Type B pancreatic cell (in vitro differentiated cells): ENCODE measurements at regions not wholly inside any gene's neighbourhood (a gene's known extent, or its start where the extent isn't known, plus 50 kb on each side); places are given as distances from the start of the nearest gene placed in this dataset.
A peak's percentile ranks its signal among the peaks of the same experiment; 100 is the strongest.

Experiments
- DNase-seq: peaks from one replicate; pipeline ENCODE4 v3.0.0; 2021; ENCODE audit warnings: mixed read lengths; ENCODE audit not compliant: unreplicated experiment; ENCODE audit errors: extremely low spot score
- H3K27ac Mint-ChIP-seq: 2 replicates; pipeline ENCODE4 v1.8.0; 2021; ENCODE audit warnings: mild to moderate bottlenecking, mixed read lengths
- H3K27me3 Mint-ChIP-seq: 2 replicates; pipeline ENCODE4 v1.8.0; 2021; ENCODE audit warnings: mixed read lengths
- H3K36me3 Mint-ChIP-seq: 2 replicates; pipeline ENCODE4 v1.8.0; 2021; ENCODE audit warnings: mixed read lengths
- H3K4me1 Mint-ChIP-seq: one replicate; pipeline ENCODE4 v1.8.0; 2021; ENCODE audit warnings: mixed read lengths; ENCODE audit not compliant: unreplicated experiment
- H3K4me3 Mint-ChIP-seq: 2 replicates; pipeline ENCODE4 v1.8.0; 2021; ENCODE audit warnings: mild to moderate bottlenecking, mixed read lengths
- H3K9me3 Mint-ChIP-seq: 2 replicates; pipeline ENCODE4 v1.8.0; 2021; ENCODE audit warnings: mixed read lengths
- TF ChIP-seq, protein P1 (sequence below): fragments of 200-600 bp; sonication (generic); conservative IDR thresholded peaks from 2 replicates; pipeline ENCODE4 v1.5.0; 2021; ENCODE audit warnings: antibody characterized with exemption, mild to moderate bottlenecking

GRCh38 chr13:22357132-22357531, 686.3 kb downstream of the FGF9 start:
- Mint-ChIP-seq H3K4me3 (no peak overlapping the region), H3K27me3 (no peaks in the 10 kb centered on the region), H3K9me3 (peaks cover 5% of the 10 kb centered on the region), H3K36me3 (no peaks in the 10 kb centered on the region), H3K4me1 (no peaks in the 10 kb centered on the region), H3K27ac (no peak overlapping the region)
- TF ChIP-seq, protein P1, sequence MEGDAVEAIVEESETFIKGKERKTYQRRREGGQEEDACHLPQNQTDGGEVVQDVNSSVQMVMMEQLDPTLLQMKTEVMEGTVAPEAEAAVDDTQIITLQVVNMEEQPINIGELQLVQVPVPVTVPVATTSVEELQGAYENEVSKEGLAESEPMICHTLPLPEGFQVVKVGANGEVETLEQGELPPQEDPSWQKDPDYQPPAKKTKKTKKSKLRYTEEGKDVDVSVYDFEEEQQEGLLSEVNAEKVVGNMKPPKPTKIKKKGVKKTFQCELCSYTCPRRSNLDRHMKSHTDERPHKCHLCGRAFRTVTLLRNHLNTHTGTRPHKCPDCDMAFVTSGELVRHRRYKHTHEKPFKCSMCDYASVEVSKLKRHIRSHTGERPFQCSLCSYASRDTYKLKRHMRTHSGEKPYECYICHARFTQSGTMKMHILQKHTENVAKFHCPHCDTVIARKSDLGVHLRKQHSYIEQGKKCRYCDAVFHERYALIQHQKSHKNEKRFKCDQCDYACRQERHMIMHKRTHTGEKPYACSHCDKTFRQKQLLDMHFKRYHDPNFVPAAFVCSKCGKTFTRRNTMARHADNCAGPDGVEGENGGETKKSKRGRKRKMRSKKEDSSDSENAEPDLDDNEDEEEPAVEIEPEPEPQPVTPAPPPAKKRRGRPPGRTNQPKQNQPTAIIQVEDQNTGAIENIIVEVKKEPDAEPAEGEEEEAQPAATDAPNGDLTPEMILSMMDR, result no peak
- DNase-seq, result no peak

- peaks cover 3% of the 10 kb centered on the region for H3K36me3 Mint-ChIP-seq
- peaks cover 13% of the 10 kb centered on the region for H3K9me3 Mint-ChIP-seq
- H3K4me1 Mint-ChIP-seq, result no peaks in the 10 kb centered on the region
- TF ChIP-seq, protein P1, result no peak
- peak overlapping the region; percentile 38 for H3K4me3 Mint-ChIP-seq
- H3K27ac Mint-ChIP-seq, result peak overlapping the region; percentile 49
- DNase-seq, result no peak
- no peaks in the 10 kb centered on the region for H3K27me3 Mint-ChIP-seq
Observed at GRCh38 chr13:22369090-22369489, 698.2 kb downstream of the FGF9 start.

GRCh38 chr13:22369840-22370239, 699.0 kb downstream of the FGF9 start:
- no peak for DNase-seq
- H3K4me3 Mint-ChIP-seq, result no peak overlapping the region
- H3K27me3 Mint-ChIP-seq, result no peaks in the 10 kb centered on the region
- no peaks in the 10 kb centered on the region for H3K4me1 Mint-ChIP-seq
- no peak overlapping the region for H3K27ac Mint-ChIP-seq
- H3K9me3 Mint-ChIP-seq, result peaks cover 13% of the 10 kb centered on the region
- peaks cover 3% of the 10 kb centered on the region for H3K36me3 Mint-ChIP-seq
- TF ChIP-seq, protein P1, result no peak

DNA sequence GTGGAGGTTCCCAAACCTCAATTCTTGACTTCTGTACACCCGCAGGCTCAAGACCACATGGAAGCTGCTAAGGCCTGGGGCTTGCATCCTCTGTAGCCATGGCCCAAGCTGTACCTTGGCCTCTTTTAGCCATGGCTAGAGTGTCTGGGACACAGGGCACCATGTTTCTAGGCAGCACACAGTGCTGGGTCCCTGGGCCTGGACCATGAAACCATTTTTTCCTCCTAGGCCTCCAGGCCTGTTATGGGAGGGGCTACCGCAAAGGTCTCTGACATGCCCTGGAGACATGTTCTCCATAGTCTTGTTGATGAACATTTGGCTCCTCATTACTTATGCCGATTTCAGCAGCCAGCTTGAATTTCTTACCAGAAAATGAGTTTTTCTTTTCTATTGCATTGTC, 701.4 kb downstream of the FGF9 start:
- no peak overlapping the region for H3K27ac Mint-ChIP-seq
- TF ChIP-seq, protein P1, result no peak
- no peak for DNase-seq
- H3K36me3 Mint-ChIP-seq, result peaks cover 3% of the 10 kb centered on the region
- H3K4me3 Mint-ChIP-seq, result no peak overlapping the region
- H3K4me1 Mint-ChIP-seq, result no peaks in the 10 kb centered on the region
- H3K27me3 Mint-ChIP-seq, result no peaks in the 10 kb centered on the region
- peaks cover 13% of the 10 kb centered on the region for H3K9me3 Mint-ChIP-seq

GRCh38 chr13:22375151-22375550, 704.3 kb downstream of the FGF9 start:
- H3K36me3 Mint-ChIP-seq, result peaks cover 3% of the 10 kb centered on the region
- TF ChIP-seq, protein P1, result no peak
- H3K27ac Mint-ChIP-seq, result no peak overlapping the region
- no peak for DNase-seq
- H3K4me1 Mint-ChIP-seq, result no peaks in the 10 kb centered on the region
- no peaks in the 10 kb centered on the region for H3K27me3 Mint-ChIP-seq
- peaks cover 11% of the 10 kb centered on the region for H3K9me3 Mint-ChIP-seq
- H3K4me3 Mint-ChIP-seq, result no peak overlapping the region

- no peaks in the 10 kb centered on the region for H3K9me3 Mint-ChIP-seq
- no peak for DNase-seq
- no peaks in the 10 kb centered on the region for H3K36me3 Mint-ChIP-seq
- TF ChIP-seq, protein P1, result no peak
- no peak overlapping the region for H3K4me3 Mint-ChIP-seq
- H3K27ac Mint-ChIP-seq, result no peak overlapping the region
- H3K27me3 Mint-ChIP-seq, result no peaks in the 10 kb centered on the region
- H3K4me1 Mint-ChIP-seq, result no peaks in the 10 kb centered on the region
Observed at GRCh38 chr13:22387899-22388298, 717.0 kb downstream of the FGF9 start.
